ENCODE measurements at regions not wholly inside any gene's neighbourhood (a gene's known extent, or its start where the extent isn't known, plus 50 kb on each side); places are given as distances from the start of the nearest gene placed in this dataset.

- no peak for DNase-seq
These were observed 87.3 kb upstream of the ZNF618 start for GRCh38 chr9:113788616-113789330.

DNA sequence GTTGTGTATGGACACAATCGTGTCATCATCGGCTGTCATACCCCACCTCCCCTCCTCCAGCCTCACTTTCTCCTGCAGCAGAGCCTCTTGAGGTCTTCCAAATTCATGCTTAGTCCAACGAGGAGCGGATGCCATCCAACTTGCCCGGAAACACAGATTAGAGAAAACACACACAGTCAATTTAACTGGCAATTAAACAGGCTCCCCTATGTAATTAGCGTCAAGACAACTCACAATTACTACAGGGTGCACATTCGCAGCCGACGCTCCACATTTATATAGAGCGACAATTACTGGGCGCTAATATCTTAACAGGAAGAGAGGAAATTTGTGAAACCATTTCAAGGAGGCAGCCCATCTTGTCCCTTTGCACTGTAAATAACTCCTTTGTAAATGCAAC, 86.0 kb upstream of the ZNF618 start:
- no peak for DNase-seq

DNA sequence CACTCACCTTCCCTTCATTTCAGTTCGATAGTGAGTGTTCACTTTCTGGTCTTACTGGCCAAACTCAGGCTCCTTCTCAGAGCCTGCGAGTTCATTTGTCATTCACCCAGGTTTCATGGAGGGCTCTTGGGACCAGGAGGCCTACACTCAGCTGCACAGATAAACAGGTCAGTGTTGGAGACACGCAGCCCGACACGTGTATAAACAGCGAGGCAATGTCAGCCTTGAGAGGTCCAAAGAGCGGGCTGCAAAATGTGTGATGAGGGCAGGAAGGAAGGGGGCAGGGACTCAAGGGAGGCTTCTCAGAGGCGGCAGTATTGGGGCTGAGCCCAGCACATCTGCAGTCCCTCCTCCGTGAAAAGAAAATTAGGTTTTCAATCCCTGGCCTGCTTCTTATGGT, 82.6 kb upstream of the ZNF618 start:
- DNase-seq, result no peak

- no peak for DNase-seq
These were observed 81.4 kb upstream of the ZNF618 start for GRCh38 chr9:113794721-113795120.

- no peak for DNase-seq
These were observed 80.2 kb upstream of the ZNF618 start for GRCh38 chr9:113795811-113796392.

DNA sequence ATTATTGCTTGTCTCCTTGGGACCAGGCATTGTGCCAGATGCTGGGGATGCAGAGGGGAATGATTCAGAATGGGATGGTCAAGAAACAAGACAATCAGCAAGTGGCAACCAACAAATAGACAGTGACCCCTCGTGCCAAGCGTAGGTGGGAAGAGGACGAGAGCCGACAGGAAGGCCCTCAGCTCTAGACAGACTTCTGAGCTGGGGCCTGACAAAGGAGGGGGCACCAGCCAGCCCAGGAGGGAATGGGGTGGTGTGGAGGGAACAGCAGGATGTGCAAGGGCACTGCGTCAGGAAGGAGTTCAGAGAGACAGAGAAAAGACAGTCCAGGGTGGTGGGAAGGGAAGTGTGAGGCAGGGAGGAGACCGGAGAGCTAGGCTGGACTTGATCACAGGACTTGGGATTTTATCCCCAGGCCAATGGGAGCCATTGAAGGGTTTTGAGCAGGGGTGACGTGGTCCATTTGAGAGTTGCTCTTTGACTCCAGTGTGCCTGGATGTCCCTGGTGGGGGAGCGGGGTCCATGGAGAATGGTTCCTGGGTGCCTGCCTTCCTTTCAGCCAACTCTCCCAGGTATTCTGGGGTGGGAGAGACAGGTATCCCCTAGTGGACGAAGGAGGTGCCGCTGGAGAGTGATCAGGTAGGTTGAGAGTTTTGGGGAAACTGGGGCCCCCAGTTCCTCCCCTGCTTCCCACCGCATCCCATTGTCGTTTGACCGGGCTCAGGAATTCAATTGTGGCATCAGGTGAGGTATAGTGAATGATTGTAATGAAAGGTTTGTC, 79.3 kb upstream of the ZNF618 start:
- DNase-seq, result no peak

GRCh38 chr9:113798062-113799030, 77.8 kb upstream of the ZNF618 start:
- no peak for DNase-seq

GRCh38 chr9:113800276-113800675, 75.8 kb upstream of the ZNF618 start:
- DNase-seq, result no peak

GRCh38 chr9:113803811-113804589, 72.1 kb upstream of the ZNF618 start:
- DNase-seq, result no peak

GRCh38 chr9:113805486-113806132, 70.5 kb upstream of the ZNF618 start:
- no peak for DNase-seq

- no peak for DNase-seq
These were observed 68.7 kb upstream of the ZNF618 start for GRCh38 chr9:113807173-113808061.

DNA sequence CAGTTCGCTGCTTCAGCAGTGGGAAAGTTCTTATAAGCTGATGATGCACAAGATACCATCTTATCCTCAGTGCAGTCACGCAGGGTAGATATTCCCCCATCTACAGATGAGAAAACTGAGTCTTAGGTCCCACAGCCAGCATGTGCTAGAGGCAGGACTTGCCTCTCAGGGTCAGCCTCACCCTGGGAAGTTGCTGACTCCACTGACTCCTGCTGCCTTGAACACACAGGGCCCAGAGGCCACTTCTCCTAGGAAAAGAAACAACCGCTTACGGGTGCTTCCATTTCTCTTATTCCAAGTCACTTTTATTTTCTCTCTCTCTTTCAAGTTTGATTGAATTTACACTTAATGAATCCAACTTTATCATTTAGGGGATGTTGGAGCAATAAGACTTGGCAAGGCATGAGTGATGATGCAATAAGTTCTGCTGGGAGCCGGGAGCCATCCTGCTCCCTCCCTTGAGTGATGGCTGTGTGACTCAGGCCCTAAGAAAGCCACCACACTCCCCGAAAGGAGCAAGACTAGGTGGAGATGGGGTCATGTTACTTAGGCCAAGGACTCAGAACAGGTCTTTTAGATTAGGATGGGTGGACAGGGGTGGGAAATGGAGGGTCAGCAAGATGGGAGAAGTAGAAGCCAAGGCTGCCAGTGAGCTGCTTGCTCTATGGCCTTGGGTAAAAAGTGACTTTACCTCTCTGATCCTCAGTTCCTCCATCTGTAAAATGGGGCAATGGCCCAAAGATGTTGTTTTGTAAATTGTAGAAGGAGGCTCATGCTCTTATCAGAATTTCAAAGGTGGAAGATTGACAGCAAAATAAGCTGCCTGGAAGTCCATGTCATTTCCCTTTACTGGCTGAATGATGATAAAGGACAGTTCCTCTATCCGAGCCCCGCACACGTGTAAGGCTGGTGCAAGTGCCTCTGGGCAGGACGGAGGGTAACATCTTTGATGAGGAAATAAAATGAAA, 67.4 kb upstream of the ZNF618 start:
- DNase-seq, result no peak

DNA sequence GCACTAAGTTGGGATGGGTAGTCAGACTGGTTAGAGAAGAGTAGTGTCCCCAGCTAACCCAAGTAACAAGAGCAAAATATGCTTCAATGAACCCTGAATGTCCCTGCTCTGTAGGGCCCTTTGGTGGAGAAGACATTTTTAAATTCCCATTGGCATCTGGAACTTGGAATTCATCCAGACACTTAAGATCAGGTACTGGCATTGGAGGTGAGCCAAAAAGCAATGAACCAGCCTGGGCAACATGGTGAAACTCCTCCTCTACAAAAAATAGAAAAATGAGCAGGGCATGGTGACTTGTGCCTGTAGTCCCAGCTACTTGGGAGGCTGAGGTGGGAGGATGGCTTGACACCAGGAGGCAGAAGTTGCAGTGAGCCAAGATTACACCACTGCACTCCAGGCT, 58.9 kb upstream of the ZNF618 start:
- no peak for DNase-seq

DNA sequence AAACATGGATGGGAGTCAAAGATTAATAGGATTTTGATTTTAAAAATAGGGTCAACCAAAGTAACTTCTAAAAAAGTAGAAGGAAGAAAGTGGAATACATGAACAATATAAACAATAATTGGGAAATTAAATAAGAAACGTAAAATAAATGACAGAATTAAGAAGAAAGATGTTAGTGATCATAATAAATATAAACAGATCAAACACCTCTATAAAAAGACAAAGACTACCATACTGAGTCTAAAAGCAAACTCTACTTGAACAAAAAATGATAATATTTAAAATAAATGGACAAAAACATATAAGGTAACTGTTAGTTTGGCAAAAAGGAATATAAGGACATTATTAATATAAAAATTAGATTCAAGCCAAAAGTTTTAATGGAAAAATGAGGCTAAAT, 57.7 kb upstream of the ZNF618 start:
- DNase-seq, result no peak

- DNase-seq, result no peak
These were observed 53.8 kb upstream of the ZNF618 start for GRCh38 chr9:113822315-113822714.

GRCh38 chr9:113823421-113823820, 52.7 kb upstream of the ZNF618 start:
- DNase-seq, result no peak

All from CD4-positive, alpha-beta T cell treated with Interleukin-15 for 1 hour (primary cell).